BJ (cell line): ENCODE measurements at regions not wholly inside any gene's neighbourhood (a gene's known extent, or its start where the extent isn't known, plus 50 kb on each side); places are given as distances from the start of the nearest gene placed in this dataset.

Experiments used
- CTCF ChIA-PET: fragments of 350-600 bp; formaldehyde crosslinking; extraction: SDS; loops from one replicate; lab custom pipeline; 2021; ENCODE audit warnings: antibody characterized with exemption, inconsistent platforms; lab: Yijun Ruan, JAX
- POLR2A ChIA-PET: fragments of 300-600 bp; sonication (Branson Sonifier 250); formaldehyde crosslinking; extraction: SDS; loops from one replicate; lab custom pipeline; 2021; ENCODE audit warnings: antibody characterized with exemption; lab: Charles Lee
- DNase-seq: peaks from one replicate; pipeline ENCODE4 v3.0.0-alpha.2; 2011; ENCODE audit warnings: low read depth
- H3K27me3 ChIP-seq: 2 replicates; pipeline ENCODE4 v1.6.0; 2011; ENCODE audit warnings: low read length; ENCODE audit not compliant: control insufficient read depth, insufficient read depth
- H3K36me3 ChIP-seq: 2 replicates; pipeline ENCODE4 v1.5.1; 2011; ENCODE audit warnings: low read length; ENCODE audit not compliant: control insufficient read depth, insufficient read depth
- H3K4me3 ChIP-seq: 2 replicates; pipeline ENCODE4 v1.5.1; 2011; ENCODE audit warnings: low read depth, mild to moderate bottlenecking, control low read depth, low read length
- CTCF ChIP-seq: IDR thresholded peaks from 2 replicates; pipeline ENCODE4 v1.5.1; 2011; ENCODE audit warnings: low read depth, mild to moderate bottlenecking, control low read depth, inconsistent platforms, low read length, moderate library complexity; ENCODE audit not compliant: insufficient read depth

- H3K4me3 ChIP-seq, result no peak overlapping the region
- no peaks in the 10 kb centered on the region for H3K36me3 ChIP-seq
- no peaks in the 10 kb centered on the region for H3K27me3 ChIP-seq
- no peak for TF ChIP-seq CTCF
- DNase-seq, result no peak
- POLR2A ChIA-PET, result no interaction called here
- CTCF ChIA-PET, result no interaction called here
Measured at GRCh38 chr3:191968299-191968698, 507.3 kb downstream of the PYDC2 start.

- Histone ChIP-seq H3K27me3 (no peaks in the 10 kb centered on the region), H3K36me3 (no peaks in the 10 kb centered on the region), H3K4me3 (no peak overlapping the region)
- CTCF ChIA-PET, result interaction anchor here (1.7 kb wide), 1 partner anchor 1089 kb away, joined by 3 read pairs; no protein-coding TSS in a partner anchor
- POLR2A ChIA-PET, result no interaction called here
- no peak for TF ChIP-seq CTCF
- no peak for DNase-seq
Measured at GRCh38 chr3:191972714-191973398, 511.9 kb downstream of the PYDC2 start.

GRCh38 chr3:191973820-191974219 lies 512.9 kb downstream of the PYDC2 start:
- H3K27me3 ChIP-seq, result no peaks in the 10 kb centered on the region
- no peaks in the 10 kb centered on the region for H3K36me3 ChIP-seq
- ChIA-PET POLR2A (no interaction called here), CTCF (interaction anchor here (1.7 kb wide), 1 partner anchor 1090 kb away, joined by 3 read pairs; no protein-coding TSS in a partner anchor)
- DNase-seq, result no peak
- no peak overlapping the region for H3K4me3 ChIP-seq
- no peak for TF ChIP-seq CTCF

- no peak overlapping the region for H3K4me3 ChIP-seq
- TF ChIP-seq CTCF, result no peak
- POLR2A ChIA-PET, result no interaction called here
- no peak for DNase-seq
- H3K27me3 ChIP-seq, result no peaks in the 10 kb centered on the region
- no peaks in the 10 kb centered on the region for H3K36me3 ChIP-seq
- CTCF ChIA-PET, result no interaction called here
Measured at GRCh38 chr3:191975936-191976335, 515.0 kb downstream of the PYDC2 start.

- CTCF ChIA-PET, result no interaction called here
Measured at GRCh38 chr3:191980443-191980842, 519.5 kb downstream of the PYDC2 start.

More at GRCh38 chr3:191980443-191980842, 519.5 kb downstream of the PYDC2 start:
- DNase-seq, result no peak
- Histone ChIP-seq H3K36me3 (no peaks in the 10 kb centered on the region), H3K27me3 (no peaks in the 10 kb centered on the region), H3K4me3 (no peak overlapping the region)
- no peak for TF ChIP-seq CTCF
- POLR2A ChIA-PET, result no interaction called here
